Ishikawa (cell line): ENCODE measurements at regions not wholly inside any gene's neighbourhood (a gene's known extent, or its start where the extent isn't known, plus 50 kb on each side); places are given as distances from the start of the nearest gene placed in this dataset.

Source experiments
- CEBPB ChIP-seq: IDR thresholded peaks from 2 replicates; pipeline ENCODE4 v1.6.1; 2012
- CREB1 ChIP-seq: IDR thresholded peaks from 2 replicates; pipeline ENCODE4 v1.6.1; 2012; ENCODE audit warnings: low read depth
- EGR1 ChIP-seq: IDR thresholded peaks from 2 replicates; pipeline ENCODE4 v1.6.1; 2012
- EP300 ChIP-seq: IDR thresholded peaks from 2 replicates; pipeline ENCODE4 v1.6.1; 2012; ENCODE audit warnings: borderline replicate concordance
- FOXM1 ChIP-seq: IDR thresholded peaks from 2 replicates; pipeline ENCODE4 v1.6.1; 2012; ENCODE audit warnings: low read depth, borderline replicate concordance
- NFIC ChIP-seq: IDR thresholded peaks from 2 replicates; pipeline ENCODE4 v1.6.1; 2012
- RAD21 ChIP-seq: IDR thresholded peaks from 2 replicates; pipeline ENCODE4 v1.6.1; 2012; ENCODE audit warnings: low read depth
- TAF1 ChIP-seq: IDR thresholded peaks from 2 replicates; pipeline ENCODE4 v1.6.1; 2012; ENCODE audit warnings: low read depth, mild to moderate bottlenecking
- TCF12 ChIP-seq: IDR thresholded peaks from 2 replicates; pipeline ENCODE4 v1.6.1; 2012; ENCODE audit warnings: low read depth
- TEAD4 ChIP-seq: IDR thresholded peaks from 2 replicates; pipeline ENCODE4 v1.6.1; 2012
- YY1 ChIP-seq: IDR thresholded peaks from 2 replicates; pipeline ENCODE4 v1.6.1; 2012; ENCODE audit warnings: low read depth
- ZBTB7A ChIP-seq: IDR thresholded peaks from 2 replicates; pipeline ENCODE4 v1.6.1; 2012; ENCODE audit warnings: low read depth
- TF ChIP-seq, protein P1 (sequence below): IDR thresholded peaks from 2 replicates; pipeline ENCODE4 v1.6.1; 2012; ENCODE audit warnings: low read depth, mild to moderate bottlenecking
- TF ChIP-seq, protein P2 (sequence below): IDR thresholded peaks from 2 replicates; pipeline ENCODE4 v1.6.1; 2012
- TF ChIP-seq, protein P3 (sequence below): IDR thresholded peaks from 2 replicates; pipeline ENCODE4 v1.6.1; 2012

- TF ChIP-seq EP300 (no peak), CREB1 (no peak), TEAD4 (no peak), TAF1 (no peak), YY1 (no peak), ZBTB7A (no peak)
- TF ChIP-seq, protein P1, sequence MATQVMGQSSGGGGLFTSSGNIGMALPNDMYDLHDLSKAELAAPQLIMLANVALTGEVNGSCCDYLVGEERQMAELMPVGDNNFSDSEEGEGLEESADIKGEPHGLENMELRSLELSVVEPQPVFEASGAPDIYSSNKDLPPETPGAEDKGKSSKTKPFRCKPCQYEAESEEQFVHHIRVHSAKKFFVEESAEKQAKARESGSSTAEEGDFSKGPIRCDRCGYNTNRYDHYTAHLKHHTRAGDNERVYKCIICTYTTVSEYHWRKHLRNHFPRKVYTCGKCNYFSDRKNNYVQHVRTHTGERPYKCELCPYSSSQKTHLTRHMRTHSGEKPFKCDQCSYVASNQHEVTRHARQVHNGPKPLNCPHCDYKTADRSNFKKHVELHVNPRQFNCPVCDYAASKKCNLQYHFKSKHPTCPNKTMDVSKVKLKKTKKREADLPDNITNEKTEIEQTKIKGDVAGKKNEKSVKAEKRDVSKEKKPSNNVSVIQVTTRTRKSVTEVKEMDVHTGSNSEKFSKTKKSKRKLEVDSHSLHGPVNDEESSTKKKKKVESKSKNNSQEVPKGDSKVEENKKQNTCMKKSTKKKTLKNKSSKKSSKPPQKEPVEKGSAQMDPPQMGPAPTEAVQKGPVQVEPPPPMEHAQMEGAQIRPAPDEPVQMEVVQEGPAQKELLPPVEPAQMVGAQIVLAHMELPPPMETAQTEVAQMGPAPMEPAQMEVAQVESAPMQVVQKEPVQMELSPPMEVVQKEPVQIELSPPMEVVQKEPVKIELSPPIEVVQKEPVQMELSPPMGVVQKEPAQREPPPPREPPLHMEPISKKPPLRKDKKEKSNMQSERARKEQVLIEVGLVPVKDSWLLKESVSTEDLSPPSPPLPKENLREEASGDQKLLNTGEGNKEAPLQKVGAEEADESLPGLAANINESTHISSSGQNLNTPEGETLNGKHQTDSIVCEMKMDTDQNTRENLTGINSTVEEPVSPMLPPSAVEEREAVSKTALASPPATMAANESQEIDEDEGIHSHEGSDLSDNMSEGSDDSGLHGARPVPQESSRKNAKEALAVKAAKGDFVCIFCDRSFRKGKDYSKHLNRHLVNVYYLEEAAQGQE: no peak
- TF ChIP-seq, protein P2, sequence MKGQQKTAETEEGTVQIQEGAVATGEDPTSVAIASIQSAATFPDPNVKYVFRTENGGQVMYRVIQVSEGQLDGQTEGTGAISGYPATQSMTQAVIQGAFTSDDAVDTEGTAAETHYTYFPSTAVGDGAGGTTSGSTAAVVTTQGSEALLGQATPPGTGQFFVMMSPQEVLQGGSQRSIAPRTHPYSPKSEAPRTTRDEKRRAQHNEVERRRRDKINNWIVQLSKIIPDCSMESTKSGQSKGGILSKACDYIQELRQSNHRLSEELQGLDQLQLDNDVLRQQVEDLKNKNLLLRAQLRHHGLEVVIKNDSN: no peak
Observed at GRCh38 chr5:124278636-124279035, 467.8 kb downstream of the ZNF608 start.

DNA sequence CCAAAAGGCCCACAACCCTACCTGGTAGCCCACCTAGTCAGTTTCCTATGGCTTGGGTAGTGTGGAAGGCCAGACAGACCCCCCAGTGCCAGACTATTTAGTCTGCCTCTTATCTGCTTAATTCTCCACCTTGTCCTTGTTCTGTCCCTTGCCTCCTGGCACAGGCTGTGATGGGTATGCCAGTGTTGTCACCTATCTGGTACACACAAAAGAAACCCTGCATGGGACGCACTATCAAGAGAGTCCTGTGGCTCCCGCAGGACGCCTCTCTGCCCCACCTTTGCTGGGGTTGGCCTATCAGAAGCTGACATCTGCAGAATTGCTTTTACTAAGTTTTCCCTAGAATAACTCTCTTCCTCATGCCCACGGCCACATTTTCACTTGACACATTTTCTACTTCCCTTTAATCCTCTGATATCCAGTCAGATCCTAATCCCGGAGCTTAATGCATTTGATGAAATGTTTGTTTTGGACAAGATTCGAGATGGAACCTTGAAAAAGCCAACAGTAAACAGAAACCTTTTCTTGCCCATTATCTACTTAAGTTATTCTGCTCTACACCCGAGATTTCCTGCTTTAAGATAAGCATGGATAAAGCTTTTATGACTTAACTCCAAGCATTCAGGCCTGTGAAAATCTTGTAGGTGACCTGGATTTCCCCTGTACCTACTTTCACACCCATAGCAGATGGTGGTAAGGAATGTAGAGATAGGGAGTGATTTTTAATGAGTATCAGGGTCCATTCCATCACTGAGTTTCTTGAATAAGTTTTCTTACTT, 468.5 kb downstream of the ZNF608 start:
- TF ChIP-seq RAD21 (no peak), CEBPB (no peak), NFIC (no peak), FOXM1 (no peak), TAF1 (no peak), EP300 (no peak), TCF12 (no peak), ZBTB7A (no peak), YY1 (no peak), EGR1 (no peak), CREB1 (no peak), TEAD4 (no peak)
- TF ChIP-seq, protein P2: no peak
- TF ChIP-seq, protein P3, sequence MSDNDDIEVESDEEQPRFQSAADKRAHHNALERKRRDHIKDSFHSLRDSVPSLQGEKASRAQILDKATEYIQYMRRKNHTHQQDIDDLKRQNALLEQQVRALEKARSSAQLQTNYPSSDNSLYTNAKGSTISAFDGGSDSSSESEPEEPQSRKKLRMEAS: no peak
- TF ChIP-seq, protein P1: no peak

DNA sequence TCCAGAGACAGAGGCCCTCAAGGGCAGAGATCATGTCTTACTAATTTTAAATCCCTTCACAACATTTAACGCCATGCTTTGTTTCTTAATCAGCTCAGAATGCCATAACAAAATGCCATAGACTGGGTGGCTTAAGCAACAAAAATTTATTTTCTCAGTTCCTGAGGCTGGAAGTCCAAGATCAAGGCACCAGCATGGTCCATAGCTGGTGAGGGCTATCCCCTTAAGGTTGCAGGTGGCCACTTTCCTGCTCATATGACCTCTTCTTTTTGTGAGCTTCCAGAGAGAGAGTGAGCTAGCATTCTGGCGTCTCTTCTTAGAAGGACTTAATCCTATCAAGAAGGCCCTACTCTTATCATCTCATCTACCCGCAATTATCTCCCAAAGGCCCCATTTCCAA, 470.3 kb downstream of the ZNF608 start:
- TF ChIP-seq YY1: no peak
- TF ChIP-seq CREB1: no peak
- TF ChIP-seq TAF1: no peak
- TF ChIP-seq, protein P3: no peak
- no peak for TF ChIP-seq NFIC
- no peak for TF ChIP-seq EGR1
- TF ChIP-seq EP300: no peak
- no peak for TF ChIP-seq ZBTB7A
- TF ChIP-seq CEBPB: no peak
- TF ChIP-seq FOXM1: no peak
- no peak for TF ChIP-seq RAD21
- TF ChIP-seq, protein P2: no peak
- TF ChIP-seq, protein P1: no peak
- TF ChIP-seq TEAD4: no peak
- no peak for TF ChIP-seq TCF12

DNA sequence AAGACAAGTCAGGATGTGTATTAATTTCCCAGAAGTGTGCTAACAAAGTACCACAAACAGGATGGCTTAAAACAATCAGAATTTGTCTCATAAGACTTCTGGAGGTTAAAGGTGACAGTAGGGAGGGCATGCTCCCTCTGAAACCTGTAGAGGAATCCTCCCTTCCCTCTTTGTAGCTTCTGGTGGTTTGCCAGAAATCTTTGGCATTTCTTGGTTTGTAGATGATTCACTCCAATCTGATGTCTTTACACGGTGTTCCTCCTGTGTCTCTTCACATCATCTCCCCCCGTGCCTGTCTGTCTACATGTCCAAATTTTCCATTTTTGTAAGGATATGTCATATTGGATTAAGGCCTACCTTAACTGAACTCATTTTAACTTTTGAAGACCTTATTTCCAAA, 471.5 kb downstream of the ZNF608 start:
- TF ChIP-seq CREB1: no peak
- no peak for TF ChIP-seq CEBPB
- no peak for TF ChIP-seq FOXM1
- TF ChIP-seq RAD21: no peak
- no peak for TF ChIP-seq NFIC
- no peak for TF ChIP-seq TEAD4
- TF ChIP-seq, protein P1: no peak
- TF ChIP-seq, protein P2: no peak
- TF ChIP-seq ZBTB7A: no peak
- TF ChIP-seq, protein P3: no peak
- TF ChIP-seq TAF1: no peak
- TF ChIP-seq YY1: no peak
- no peak for TF ChIP-seq EP300
- TF ChIP-seq TCF12: no peak
- TF ChIP-seq EGR1: no peak
